ENCODE measurements at regions not wholly inside any gene's neighbourhood (a gene's known extent, or its start where the extent isn't known, plus 50 kb on each side); places are given as distances from the start of the nearest gene placed in this dataset.

GRCh38 chr15:31925541-31925940, 104.8 kb upstream of the CHRNA7 start:
- DNase-seq = no peak

- DNase-seq = no peak
Measured at GRCh38 chr15:31930967-31931366, 99.3 kb upstream of the CHRNA7 start.

DNA sequence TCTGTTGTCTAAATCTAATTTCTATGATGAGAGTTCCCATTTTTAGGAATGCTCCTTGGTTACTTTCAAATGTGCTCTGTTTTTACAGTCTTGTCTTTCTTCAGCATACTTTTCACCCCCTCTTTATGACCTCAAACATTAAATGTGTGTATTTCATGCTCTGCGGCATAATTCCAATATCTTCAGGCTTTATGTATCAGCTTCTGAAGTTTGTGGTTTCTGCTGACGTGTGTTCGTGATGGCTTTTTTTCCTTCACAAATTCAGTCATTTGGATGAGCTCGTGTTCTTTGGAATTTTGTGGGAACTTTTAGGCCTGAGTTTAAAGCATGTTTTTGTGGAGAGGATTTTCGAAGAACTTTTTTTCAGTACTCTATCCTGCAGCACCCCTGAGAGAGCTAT, 97.7 kb upstream of the CHRNA7 start:
- no peak for DNase-seq

GRCh38 chr15:31934821-31935220, 95.5 kb upstream of the CHRNA7 start:
- DNase-seq = no peak

DNA sequence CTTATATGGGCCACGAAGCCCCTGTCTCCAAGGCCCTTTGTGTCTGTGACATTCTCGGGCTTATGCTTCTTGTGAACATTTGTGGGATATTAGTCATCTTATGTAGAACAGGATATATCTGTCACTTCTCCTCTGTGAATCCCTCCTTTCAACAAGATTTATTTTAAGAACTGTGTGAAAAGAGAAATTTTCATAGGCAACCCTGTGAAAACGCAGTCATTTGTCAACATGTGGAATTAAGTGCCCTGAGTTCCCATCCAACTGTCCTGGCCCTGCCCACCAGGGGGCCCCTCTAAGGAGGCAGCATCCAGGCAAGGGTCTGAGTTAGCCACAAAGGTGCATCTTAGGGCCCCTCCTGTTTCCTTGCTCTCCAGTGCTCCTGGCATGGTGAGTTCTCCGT, 76.8 kb upstream of the CHRNA7 start:
- DNase-seq = no peak

GRCh38 chr15:31954374-31955172, 75.7 kb upstream of the CHRNA7 start:
- no peak for DNase-seq

DNA sequence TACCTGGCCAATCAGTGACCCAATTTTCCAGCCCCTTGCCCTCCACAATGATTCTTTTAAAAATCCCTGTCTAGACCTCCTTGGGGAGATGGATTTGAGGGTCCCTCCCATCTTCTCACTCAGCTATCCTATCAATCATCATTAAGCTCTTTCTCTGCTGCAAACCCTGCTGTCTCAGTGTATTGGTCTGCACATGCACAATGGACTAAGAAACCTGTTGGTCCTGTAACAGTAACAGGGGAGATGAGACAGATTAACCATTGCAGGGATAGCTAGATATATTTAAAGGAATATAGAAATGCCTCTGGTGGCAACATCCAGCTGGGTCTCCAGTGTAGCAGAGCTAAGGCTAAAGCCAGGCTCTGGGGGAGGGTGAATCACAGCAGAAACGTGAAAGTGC, 74.6 kb upstream of the CHRNA7 start:
- DNase-seq = no peak

DNA sequence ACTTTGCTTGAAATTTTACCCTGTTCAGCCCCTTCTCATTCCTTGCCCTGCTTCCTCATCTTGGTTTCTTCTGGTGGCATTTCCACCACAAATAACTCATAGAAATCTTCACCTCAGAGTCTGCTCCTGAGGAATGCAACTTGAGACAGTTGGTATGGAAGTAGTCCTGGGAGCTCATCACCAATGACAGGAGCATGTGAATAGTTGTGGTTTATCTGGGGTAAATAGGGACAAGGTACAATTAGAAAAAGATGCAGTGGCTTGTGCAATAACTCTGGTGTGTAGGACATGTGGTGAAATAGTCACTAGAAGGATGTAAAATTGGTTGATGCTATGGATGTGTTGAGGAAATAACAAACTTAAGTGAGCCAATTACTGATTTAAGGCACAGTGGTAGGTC, 72.7 kb upstream of the CHRNA7 start:
- DNase-seq = no peak

- DNase-seq = no peak
Measured at GRCh38 chr15:31964586-31965307, 65.6 kb upstream of the CHRNA7 start.

- no peak for DNase-seq
Measured at GRCh38 chr15:31970007-31970406, 60.3 kb upstream of the CHRNA7 start.

DNA sequence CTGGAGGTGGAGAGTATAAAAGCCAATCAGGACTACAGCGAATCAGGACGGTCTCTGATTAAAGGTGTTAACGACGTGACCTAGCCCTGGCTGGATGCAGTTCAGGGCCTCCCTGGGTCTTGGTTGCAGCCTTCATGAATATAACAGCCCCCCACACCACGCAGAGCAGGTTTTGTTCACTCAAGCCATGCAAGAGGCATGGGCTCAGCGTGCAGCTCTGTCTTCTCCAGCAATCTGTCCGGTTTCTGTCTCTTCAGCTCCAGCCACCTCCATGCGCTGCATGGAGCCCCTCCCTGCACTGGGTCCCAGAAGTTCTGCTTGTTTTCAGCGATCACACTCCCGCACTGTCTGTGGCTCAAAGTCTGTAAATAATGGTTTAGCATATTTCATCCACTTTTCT, 57.1 kb upstream of the CHRNA7 start:
- DNase-seq = no peak

DNA sequence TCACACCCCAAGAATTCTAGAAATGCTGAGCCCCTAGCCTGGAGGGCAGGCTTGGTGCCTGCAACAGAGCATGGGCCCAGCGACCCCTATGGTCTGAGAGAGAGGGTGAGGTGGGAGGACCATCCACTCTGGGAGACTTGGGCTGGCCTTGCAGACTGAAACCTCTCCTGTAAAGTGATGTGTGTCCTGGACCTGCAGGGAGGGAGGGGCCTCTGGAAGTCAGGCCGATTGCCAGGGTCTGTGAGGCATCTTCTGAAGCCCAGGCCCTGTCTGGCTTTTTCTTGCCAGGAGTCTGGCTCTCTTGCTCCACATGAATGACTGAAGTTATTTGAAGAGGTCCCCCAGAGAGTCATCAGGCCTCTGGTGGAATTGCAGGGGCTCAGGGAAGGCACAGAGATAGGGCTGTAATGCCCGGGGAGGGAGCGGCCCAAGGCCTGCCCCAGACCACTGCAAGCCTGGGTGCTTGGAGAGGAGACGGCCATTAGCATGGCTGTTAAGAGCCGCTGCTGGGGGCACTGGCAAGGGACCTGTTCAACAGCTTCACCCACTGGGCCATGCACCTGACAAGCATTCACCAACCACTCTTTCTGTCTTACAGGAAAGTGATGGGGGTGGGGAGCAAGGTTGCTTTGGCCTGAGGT, 56.0 kb upstream of the CHRNA7 start:
- DNase-seq = no peak

DNA sequence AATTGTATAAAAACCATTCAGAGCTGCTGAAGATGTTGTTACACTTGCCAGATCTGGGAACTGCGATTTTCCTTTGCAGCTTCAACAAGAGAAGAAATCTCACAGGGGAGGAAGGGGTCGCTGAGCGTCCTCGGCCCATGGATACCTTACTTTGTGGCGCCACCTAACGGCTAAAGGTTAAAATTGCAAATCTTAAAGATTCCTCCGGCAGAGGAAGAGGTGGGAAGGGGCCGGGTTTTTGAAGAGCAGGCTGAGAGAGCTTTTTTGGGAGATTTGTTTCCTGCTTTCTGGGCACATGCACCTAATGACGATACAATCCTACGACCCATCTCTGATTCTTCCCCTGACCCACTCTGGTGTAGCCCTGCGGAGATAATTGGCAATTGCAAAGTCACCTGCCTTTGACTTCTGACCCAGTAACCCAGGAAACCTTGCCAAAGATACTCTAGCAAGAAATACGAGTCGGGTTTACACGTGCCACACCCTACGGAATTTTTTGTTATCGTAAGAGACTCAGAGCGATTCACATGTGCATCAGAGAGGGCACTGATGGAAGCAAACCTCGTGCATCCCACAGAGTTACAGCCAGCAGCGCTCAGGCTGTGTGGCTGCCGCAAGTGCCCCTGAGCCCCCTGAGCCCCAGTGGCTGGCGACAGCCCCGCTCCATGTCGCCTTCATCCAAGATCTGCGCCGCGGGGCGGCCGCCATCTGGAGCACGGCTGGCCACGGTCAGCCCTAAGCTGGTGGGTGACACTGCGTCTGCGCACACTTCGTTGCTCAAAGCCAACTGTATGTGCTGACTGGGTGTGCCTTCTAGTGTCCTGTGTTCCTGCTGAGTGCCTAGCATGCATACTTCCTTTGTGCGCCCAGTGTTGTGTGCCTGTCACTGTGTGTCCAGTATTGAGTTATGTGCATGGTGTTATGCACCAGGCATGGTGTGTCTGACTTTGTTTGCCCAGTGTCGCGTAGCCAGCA, 55.2 kb upstream of the CHRNA7 start:
- DNase-seq = peak; percentile 46

GRCh38 chr15:31975830-31976229, 54.5 kb upstream of the CHRNA7 start:
- no peak for DNase-seq

GRCh38 chr15:31977138-31977537, 53.2 kb upstream of the CHRNA7 start:
- no peak for DNase-seq

- DNase-seq = peak; percentile 12
Measured at GRCh38 chr15:31977812-31978661, 52.3 kb upstream of the CHRNA7 start.

All from NCI-H510A treated with DMSO at 0.1 percent for 48 hours (cell line).